Type B pancreatic cell (in vitro differentiated cells): ENCODE measurements at regions not wholly inside any gene's neighbourhood (a gene's known extent, or its start where the extent isn't known, plus 50 kb on each side); places are given as distances from the start of the nearest gene placed in this dataset.

Source experiments
- DNase-seq: peaks from one replicate; pipeline ENCODE4 v3.0.0; 2021; ENCODE audit warnings: mixed read lengths; ENCODE audit not compliant: unreplicated experiment; ENCODE audit errors: extremely low spot score
- H3K27ac Mint-ChIP-seq: 2 replicates; pipeline ENCODE4 v1.8.0; 2021; ENCODE audit warnings: mild to moderate bottlenecking, mixed read lengths
- H3K27me3 Mint-ChIP-seq: 2 replicates; pipeline ENCODE4 v1.8.0; 2021; ENCODE audit warnings: mixed read lengths
- H3K36me3 Mint-ChIP-seq: 2 replicates; pipeline ENCODE4 v1.8.0; 2021; ENCODE audit warnings: mixed read lengths
- H3K4me1 Mint-ChIP-seq: one replicate; pipeline ENCODE4 v1.8.0; 2021; ENCODE audit warnings: mixed read lengths; ENCODE audit not compliant: unreplicated experiment
- H3K4me3 Mint-ChIP-seq: 2 replicates; pipeline ENCODE4 v1.8.0; 2021; ENCODE audit warnings: mild to moderate bottlenecking, mixed read lengths
- H3K9me3 Mint-ChIP-seq: 2 replicates; pipeline ENCODE4 v1.8.0; 2021; ENCODE audit warnings: mixed read lengths
- CTCF ChIP-seq: fragments of 200-600 bp; sonication (generic); conservative IDR thresholded peaks from 2 replicates; pipeline ENCODE4 v1.5.0; 2021; ENCODE audit warnings: antibody characterized with exemption, mild to moderate bottlenecking

GRCh38 chr13:93017493-93018112 lies 209.0 kb upstream of the GPC6 start:
- Mint-ChIP-seq H3K4me3 (no peak overlapping the region), H3K36me3 (no peaks in the 10 kb centered on the region), H3K4me1 (no peaks in the 10 kb centered on the region), H3K27ac (no peak overlapping the region), H3K9me3 (peaks cover 12% of the 10 kb centered on the region), H3K27me3 (no peaks in the 10 kb centered on the region)
- no peak for TF ChIP-seq CTCF
- DNase-seq: no peak

DNA sequence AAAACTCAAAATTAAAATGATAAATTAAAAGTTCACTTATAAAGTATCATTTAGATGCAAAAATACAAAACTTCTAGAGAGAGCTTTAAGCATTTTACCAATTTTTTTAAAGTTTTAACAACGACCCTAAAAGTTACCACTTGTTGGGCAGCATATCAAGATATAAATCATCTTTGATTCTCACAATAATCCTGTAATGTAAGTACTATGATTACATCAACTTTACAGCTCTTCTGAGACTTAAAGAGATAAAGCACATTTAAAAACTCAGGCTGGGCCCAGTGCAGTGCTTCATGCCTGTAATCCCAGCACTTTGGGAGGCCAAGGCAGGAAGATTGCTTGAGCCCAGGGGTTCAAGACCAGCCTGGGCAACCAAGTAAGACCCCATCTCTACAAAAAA lies 202.7 kb upstream of the GPC6 start:
- Mint-ChIP-seq H3K9me3 (no peaks in the 10 kb centered on the region), H3K4me3 (no peak overlapping the region), H3K27ac (no peak overlapping the region), H3K27me3 (no peaks in the 10 kb centered on the region), H3K36me3 (no peaks in the 10 kb centered on the region), H3K4me1 (no peaks in the 10 kb centered on the region)
- DNase-seq: no peak
- no peak for TF ChIP-seq CTCF

- no peak for TF ChIP-seq CTCF
- Mint-ChIP-seq H3K9me3 (no peaks in the 10 kb centered on the region), H3K27me3 (no peaks in the 10 kb centered on the region), H3K36me3 (no peaks in the 10 kb centered on the region), H3K4me3 (no peak overlapping the region), H3K4me1 (no peaks in the 10 kb centered on the region), H3K27ac (no peak overlapping the region)
- no peak for DNase-seq
Observed at GRCh38 chr13:93025984-93026383, 200.6 kb upstream of the GPC6 start.

DNA sequence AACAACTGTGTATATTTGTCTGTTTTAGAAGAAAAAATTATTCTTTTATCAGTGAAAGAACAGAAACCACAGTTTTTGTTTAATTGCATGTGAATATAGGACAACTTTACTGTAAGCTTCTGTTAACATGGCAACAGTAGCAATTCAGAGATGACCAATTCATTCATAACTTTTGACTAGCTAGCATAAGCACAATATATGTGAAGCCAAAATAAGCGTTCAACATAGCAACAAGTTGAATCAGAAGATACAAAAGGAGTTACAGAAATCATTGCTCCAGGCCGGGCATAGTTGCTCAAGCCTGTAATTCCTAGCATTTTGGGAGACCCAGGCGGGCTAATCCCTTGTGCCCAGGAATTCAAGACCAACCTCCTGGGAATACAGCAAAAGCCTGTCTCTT lies 197.1 kb upstream of the GPC6 start:
- no peak for TF ChIP-seq CTCF
- Mint-ChIP-seq H3K27me3 (no peaks in the 10 kb centered on the region), H3K27ac (no peak overlapping the region), H3K9me3 (no peaks in the 10 kb centered on the region), H3K4me3 (no peak overlapping the region), H3K36me3 (no peaks in the 10 kb centered on the region), H3K4me1 (no peaks in the 10 kb centered on the region)
- DNase-seq: no peak

GRCh38 chr13:93036380-93036779 lies 190.2 kb upstream of the GPC6 start:
- no peaks in the 10 kb centered on the region for H3K36me3 Mint-ChIP-seq
- TF ChIP-seq CTCF: no peak
- no peak overlapping the region for H3K27ac Mint-ChIP-seq
- no peak for DNase-seq
- peaks cover 3% of the 10 kb centered on the region for H3K9me3 Mint-ChIP-seq
- H3K27me3 Mint-ChIP-seq: no peaks in the 10 kb centered on the region
- no peaks in the 10 kb centered on the region for H3K4me1 Mint-ChIP-seq
- H3K4me3 Mint-ChIP-seq: no peak overlapping the region

DNA sequence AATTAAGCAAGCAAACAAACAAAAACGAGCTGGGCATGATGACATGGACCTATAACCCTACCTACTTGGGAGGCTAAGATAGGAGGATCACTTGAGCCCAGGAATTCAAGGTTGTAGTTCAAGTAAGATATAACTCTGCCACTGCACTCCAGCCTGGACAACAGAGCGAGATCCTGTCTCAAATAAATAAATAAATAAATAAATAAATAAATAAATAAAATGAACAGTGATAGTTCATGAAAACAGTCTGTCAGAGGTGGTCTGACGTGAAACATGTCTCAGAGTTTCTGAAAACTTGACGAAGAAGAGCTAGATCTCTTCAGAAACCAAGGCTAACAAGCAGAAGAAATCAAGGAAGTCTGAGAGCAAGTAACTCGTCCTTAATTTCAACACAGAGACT lies 188.8 kb upstream of the GPC6 start:
- no peak overlapping the region for H3K4me3 Mint-ChIP-seq

More for the DNA sequence above, 188.8 kb upstream of the GPC6 start:
- H3K4me1 Mint-ChIP-seq: no peaks in the 10 kb centered on the region
- no peak overlapping the region for H3K27ac Mint-ChIP-seq
- no peaks in the 10 kb centered on the region for H3K27me3 Mint-ChIP-seq
- H3K36me3 Mint-ChIP-seq: no peaks in the 10 kb centered on the region
- DNase-seq: no peak
- peaks cover 3% of the 10 kb centered on the region for H3K9me3 Mint-ChIP-seq
- TF ChIP-seq CTCF: no peak
